K562 (cell line): ENCODE measurements at regions not wholly inside any gene's neighbourhood (a gene's known extent, or its start where the extent isn't known, plus 50 kb on each side); places are given as distances from the start of the nearest gene placed in this dataset.
A peak's percentile ranks its signal among the peaks of the same experiment; 100 is the strongest.

Source experiments
- ATAC-seq: fragments of 200-7000 bp; cut with Tn5 transposase; 3 replicates; pipeline ENCODE4 v1.9.1; 2020; ENCODE audit warnings: moderate library complexity
- BruUV-seq: library from RNA; stranded (reverse); fragments of 400-500 nt; replicated peaks from 2 replicates; lab custom pipeline; 2021; lab: Mats Ljungman, UMichigan
- CTCF ChIA-PET: fragments of 300-600 bp; formaldehyde crosslinking; extraction: SDS; loops from one replicate; lab custom pipeline; 2021; ENCODE audit warnings: low intra/inter-chr PET ratio; lab: Yijun Ruan, JAX
- POLR2A ChIA-PET: fragments of 300-600, 350-650 bp; sonication (Branson Sonifier 250); formaldehyde crosslinking; extraction: SDS; loops from one replicate; lab custom pipeline; 2021; ENCODE audit warnings: antibody characterized with exemption, inconsistent platforms; lab: Yijun Ruan, JAX
- DNase-seq, 4 experiments: peaks; one replicate each; pipeline versions ENCODE4 v3.0.0 to v3.0.0-alpha.2; 2011 to 2018; ENCODE audit warnings: low spot score in 3 of 4, mixed read lengths in 3 of 4; ENCODE audit errors: extremely low read depth in 1 of 4
- FAIRE-seq: peaks from 2 replicates; lab custom pipeline; 2011; peaks lifted over from hg19 to GRCh38; lab: Jason Lieb, UNC
- H2AFZ ChIP-seq: 2 replicates; pipeline ENCODE4 v1.6.0; 2011; ENCODE audit warnings: low read depth, low read length, control low read depth, inconsistent platforms
- H3K27ac ChIP-seq: fragments of 200-600 bp; 3 replicates; pipeline ENCODE4 v1.8.0; 2011; ENCODE audit warnings: low read depth, mild to moderate bottlenecking, control low read depth, inconsistent platforms, low read length, moderate library complexity, mixed read lengths; ENCODE audit errors: extremely low read depth
- H3K27me3 ChIP-seq, 2 experiments: fragments of 300-600 bp in 1 of 2; 2 replicates in 1 of 2; 3 replicates in 1 of 2; pipeline versions ENCODE4 v1.6.0 to v1.8.0; 2011; ENCODE audit warnings: inconsistent platforms in 2 of 2, low read length in 2 of 2, mild to moderate bottlenecking in 1 of 2, mixed read lengths in 1 of 2, moderate library complexity in 1 of 2; ENCODE audit not compliant: control insufficient read depth in 2 of 2, insufficient read depth in 2 of 2
- H3K36me3 ChIP-seq: fragments of 300-600 bp; 3 replicates; pipeline ENCODE4 v1.8.0; 2011; ENCODE audit warnings: mild to moderate bottlenecking, low read length, inconsistent platforms; ENCODE audit not compliant: control insufficient read depth, insufficient read depth
- H3K4me1 ChIP-seq, 2 experiments: fragments of 200-600 bp in 1 of 2; replicated peaks in 1 of 2; 2 replicates in 1 of 2; 3 replicates in 1 of 2; pipeline versions ENCODE4 v1.5.1 to v1.8.0; 2011; ENCODE audit warnings: inconsistent platforms in 2 of 2, low read length in 2 of 2, mild to moderate bottlenecking in 1 of 2, mixed read lengths in 1 of 2, moderate library complexity in 1 of 2; ENCODE audit not compliant: control insufficient read depth in 2 of 2, insufficient read depth in 2 of 2
- H3K4me2 ChIP-seq: 2 replicates; pipeline ENCODE4 v1.6.1; 2011; ENCODE audit warnings: low read length, control low read depth, inconsistent platforms, mixed read lengths; ENCODE audit not compliant: insufficient read depth
- H3K4me3 ChIP-seq: fragments of 200-600 bp; sonication (generic), shearing (Covaris generic); 2 replicates; pipeline ENCODE4 v1.5.1; 2016; ENCODE audit warnings: control low read depth, inconsistent platforms
- H3K79me2 ChIP-seq: fragments of 200-600 bp; 3 replicates; pipeline ENCODE4 v1.8.0; 2011; ENCODE audit warnings: low read length, inconsistent platforms; ENCODE audit not compliant: control insufficient read depth, insufficient read depth
- H3K9ac ChIP-seq, 2 experiments: 2 replicates each; pipeline versions ENCODE4 v1.6.0 to v1.6.1; 2011; ENCODE audit warnings: low read depth in 2 of 2, low read length in 2 of 2, control low read depth in 1 of 2, inconsistent platforms in 1 of 2, mild to moderate bottlenecking in 1 of 2, mixed read lengths in 1 of 2; ENCODE audit not compliant: insufficient read depth in 1 of 2
- H3K9me1 ChIP-seq: one replicate; pipeline ENCODE4 v1.6.0; 2011; ENCODE audit warnings: inconsistent platforms, mild to moderate bottlenecking, low read length, moderate library complexity; ENCODE audit not compliant: control insufficient read depth, insufficient read depth
- H3K9me3 ChIP-seq: replicated peaks from 2 replicates; pipeline ENCODE4 v1.5.1; 2011; ENCODE audit warnings: low read depth, low read length, inconsistent platforms; ENCODE audit not compliant: control insufficient read depth, insufficient read depth
- H4K20me1 ChIP-seq: replicated peaks from 2 replicates; pipeline ENCODE4 v1.6.1; 2011; ENCODE audit warnings: low read length, inconsistent platforms, mixed read lengths; ENCODE audit not compliant: control insufficient read depth, insufficient read depth
- BCL6 ChIP-seq: fragments of 250-450 bp; sonication (Bioruptor Pico); IDR thresholded peaks from 2 replicates; pipeline ENCODE4 v1.4.0; 2020
- C11orf30 ChIP-seq: fragments of 450-650 bp; IDR thresholded peaks from 2 replicates; pipeline ENCODE4 v1.6.1; 2016; ENCODE audit warnings: low read depth, mild to moderate bottlenecking
- CAMTA2 ChIP-seq: fragments of 250-450 bp; sonication (Bioruptor Pico); conservative IDR thresholded peaks from 2 replicates; pipeline ENCODE4 v1.5.1; 2022
- ETV6 ChIP-seq, 3 experiments: fragments of 150-350 bp in 1 of 3; sonication (generic) in 1 of 3; formaldehyde crosslinking in 1 of 3; IDR thresholded peaks; 2 replicates each; pipeline versions ENCODE4 v1.6.1 to v1.8.0; 2014 to 2022; ENCODE audit warnings: borderline replicate concordance in 2 of 3, low read depth in 2 of 3, antibody characterized with exemption in 1 of 3, low read length in 1 of 3, mild to moderate bottlenecking in 1 of 3, missing genetic modification reagents in 1 of 3
- FOXA1 ChIP-seq: fragments of 450-650 bp; IDR thresholded peaks from 2 replicates; pipeline ENCODE4 v1.6.1; 2016; ENCODE audit warnings: mild to moderate bottlenecking, borderline replicate concordance
- MAFG ChIP-seq: fragments of 450-650 bp; conservative IDR thresholded peaks from 2 replicates; pipeline ENCODE4 v1.6.1; 2016; ENCODE audit warnings: missing genetic modification characterization, missing compliant biosample characterization
- NFE2 ChIP-seq: IDR thresholded peaks from 2 replicates; pipeline ENCODE4 v1.6.1; 2014; ENCODE audit warnings: antibody characterized with exemption, low read depth
- REST ChIP-seq, 2 experiments: fragments of 450-650 bp; formaldehyde crosslinking in 1 of 2; IDR thresholded peaks; 2 replicates each; pipeline versions ENCODE4 v1.4.0 to v1.6.1; 2014 to 2020; ENCODE audit warnings: mild to moderate bottlenecking in 2 of 2, borderline replicate concordance in 1 of 2, low read depth in 1 of 2
- ZNF316 ChIP-seq: fragments of 450-650 bp; IDR thresholded peaks from 2 replicates; pipeline ENCODE4 v1.6.1; 2016
- ZNF41 ChIP-seq: fragments of 250-450 bp; sonication (Bioruptor Pico); conservative IDR thresholded peaks from 2 replicates; pipeline ENCODE4 v1.4.0; 2020; ENCODE audit warnings: mild to moderate bottlenecking
- WGBS: fragments of 100-300 bp; shearing (Covaris generic); methylation state at CpG from one replicate; pipeline ENCODE4 v1.1.6; 2016; ENCODE audit warnings: low coverage, mixed read lengths; ENCODE audit not compliant: insufficient coverage; ENCODE audit errors: missing lambda C conversion rate; 5-methylcytosine and 5-hydroxymethylcytosine counted together
- in situ Hi-C: fragments of 300-500 bp; cut with MboI; formaldehyde crosslinking; loops from 4 replicates; pipeline ENCODE4 v1.15.0; 2018; ENCODE audit warnings: inconsistent platforms, mixed read lengths
- intact Hi-C: fragments of 100-400 bp; cut with micrococcal nuclease; formaldehyde crosslinking; loops from 2 replicates; pipeline ENCODE4 v1.14.2; 2022

GRCh38 chr21:24259241-24259640 lies 1348.0 kb downstream of the MRPL39 start:
- ChIA-PET POLR2A (interaction anchor here (0.6 to 1.7 kb wide), 2 partner anchors 10 to 171 kb away, joined by 3 to 4 read pairs; no protein-coding TSS in a partner anchor), CTCF (no interaction called here)
- no peak overlapping the region for H2AFZ ChIP-seq
- no peaks in the 10 kb centered on the region for H3K4me1 ChIP-seq
- H3K27me3 ChIP-seq = no peaks in the 10 kb centered on the region
- DNase-seq = no peak
- TF ChIP-seq MAFG (tag) (peak; percentile 71), NFE2 (peak; percentile 53), ETV6 (IDR thresholded peaks at IDR 0.05; ENCODE audit: borderline replicate concordance in 1 of 2, low read depth in 2 of 2, low read length in 1 of 2) (no peak), ETV6 (CRISPR knock-in tag; IDR thresholded peaks at IDR 0.05; ENCODE audit: borderline replicate concordance) (no peak), C11orf30 (peak; percentile 66; the same call in 1 of the 2 replicates), ZNF41 (CRISPR knock-in tag) (no peak), ZNF316 (peak; percentile 83), FOXA1 (no peak)
- TF ChIP-seq, all 486 proteins: peak for 4
- FAIRE-seq (no peak), ATAC-seq (no peak)
- Histone ChIP-seq H3K79me2 (no peaks in the 10 kb centered on the region), H3K36me3 (no peaks in the 10 kb centered on the region), H3K9me1 (no peaks in the 10 kb centered on the region), H3K9me3 (no peaks in the 10 kb centered on the region), H4K20me1 (no peaks in the 10 kb centered on the region), H3K27ac (no peak overlapping the region), H3K4me2 (no peak overlapping the region), H3K4me3 (no peak overlapping the region), H3K9ac (no peak overlapping the region)
- 24% methylated on average over 1 of the region's 1 CpG for WGBS
- intact Hi-C loops (no loop called here), in situ Hi-C loops (no loop called here)
- BruUV-seq = no TSS peak

GRCh38 chr21:24255591-24255990 lies 1351.7 kb downstream of the MRPL39 start:
- no peak for DNase-seq
- POLR2A ChIA-PET = no interaction called here
- no TSS peak for BruUV-seq
- in situ Hi-C loops = no loop called here
- no peaks in the 10 kb centered on the region for H3K4me1 ChIP-seq
- no peak overlapping the region for H3K4me3 ChIP-seq
- WGBS = 15% methylated on average over 3 of the region's 3 CpGs
- no peak for FAIRE-seq
- H4K20me1 ChIP-seq = no peaks in the 10 kb centered on the region
- H2AFZ ChIP-seq = no peak overlapping the region
- no peak overlapping the region for H3K9ac ChIP-seq
- H3K79me2 ChIP-seq = no peaks in the 10 kb centered on the region
- H3K27me3 ChIP-seq = no peaks in the 10 kb centered on the region
- H3K9me1 ChIP-seq = no peaks in the 10 kb centered on the region
- H3K27ac ChIP-seq = no peak overlapping the region
- intact Hi-C loops = no loop called here
- no peaks in the 10 kb centered on the region for H3K36me3 ChIP-seq
- no peak overlapping the region for H3K4me2 ChIP-seq
- CTCF ChIA-PET = no interaction called here
- H3K9me3 ChIP-seq = no peaks in the 10 kb centered on the region
- no peak for ATAC-seq
- no peak for TF ChIP-seq REST (IDR thresholded peaks at IDR 0.05; ENCODE audit: borderline replicate concordance)
- TF ChIP-seq REST (CRISPR knock-in tag; IDR thresholded peaks at IDR 0.05; ENCODE audit: low read depth) = no peak
- no peak for TF ChIP-seq CAMTA2 (CRISPR knock-in tag)
- TF ChIP-seq BCL6 (CRISPR knock-in tag) = no peak
